GM10248 (cell line): ENCODE measurements at regions not wholly inside any gene's neighbourhood (a gene's known extent, or its start where the extent isn't known, plus 50 kb on each side); places are given as distances from the start of the nearest gene placed in this dataset.
"Not testable (repeated sequence)": the region's sequence is repeated elsewhere in the genome, so short reads cannot be mapped to it uniquely, and the experiment has no call there.

Experiments used
- CTCF ChIA-PET: fragments of 300-600 bp; sonication (Branson Sonifier 250); formaldehyde crosslinking; extraction: SDS; loops from one replicate; lab custom pipeline; 2021; ENCODE audit warnings: antibody characterized with exemption; lab: Yijun Ruan, JAX
- POLR2A ChIA-PET: fragments of 350-650 bp; sonication (Branson Sonifier 250); formaldehyde crosslinking; extraction: SDS; loops from one replicate; lab custom pipeline; 2020; ENCODE audit warnings: antibody characterized with exemption; lab: Yijun Ruan, JAX
- DNase-seq: peaks from one replicate; pipeline ENCODE4 v3.0.0; 2012; ENCODE audit errors: extremely low spot score
- TF ChIP-seq, protein P1 (sequence below): IDR thresholded peaks from 2 replicates; pipeline ENCODE4 v1.5.1; 2012; ENCODE audit warnings: mild to moderate bottlenecking, low read depth; ENCODE audit errors: extremely low read depth, missing control alignments, control extremely low read depth

DNA sequence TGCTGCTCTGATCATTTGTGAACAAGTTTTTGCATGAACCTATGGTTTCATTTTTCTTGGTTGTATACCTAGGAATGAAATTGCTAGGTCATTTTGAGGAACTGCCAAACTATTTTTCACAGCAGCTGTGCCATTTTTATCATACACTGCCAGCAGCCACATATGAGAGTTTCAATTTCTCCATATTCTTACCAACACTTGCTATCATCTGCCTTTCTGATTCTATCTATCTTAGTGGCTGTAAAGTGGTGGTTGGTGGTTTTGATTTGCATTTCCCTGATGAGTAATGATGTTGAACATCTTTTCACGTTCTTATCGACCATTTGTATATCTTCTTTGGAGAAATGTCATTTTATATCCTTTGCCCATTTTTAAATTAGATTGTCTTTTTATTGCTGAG is 146.1 kb downstream of the C12orf75 start:
- ChIA-PET CTCF (no interaction called here), POLR2A (no interaction called here)
- TF ChIP-seq, protein P1, sequence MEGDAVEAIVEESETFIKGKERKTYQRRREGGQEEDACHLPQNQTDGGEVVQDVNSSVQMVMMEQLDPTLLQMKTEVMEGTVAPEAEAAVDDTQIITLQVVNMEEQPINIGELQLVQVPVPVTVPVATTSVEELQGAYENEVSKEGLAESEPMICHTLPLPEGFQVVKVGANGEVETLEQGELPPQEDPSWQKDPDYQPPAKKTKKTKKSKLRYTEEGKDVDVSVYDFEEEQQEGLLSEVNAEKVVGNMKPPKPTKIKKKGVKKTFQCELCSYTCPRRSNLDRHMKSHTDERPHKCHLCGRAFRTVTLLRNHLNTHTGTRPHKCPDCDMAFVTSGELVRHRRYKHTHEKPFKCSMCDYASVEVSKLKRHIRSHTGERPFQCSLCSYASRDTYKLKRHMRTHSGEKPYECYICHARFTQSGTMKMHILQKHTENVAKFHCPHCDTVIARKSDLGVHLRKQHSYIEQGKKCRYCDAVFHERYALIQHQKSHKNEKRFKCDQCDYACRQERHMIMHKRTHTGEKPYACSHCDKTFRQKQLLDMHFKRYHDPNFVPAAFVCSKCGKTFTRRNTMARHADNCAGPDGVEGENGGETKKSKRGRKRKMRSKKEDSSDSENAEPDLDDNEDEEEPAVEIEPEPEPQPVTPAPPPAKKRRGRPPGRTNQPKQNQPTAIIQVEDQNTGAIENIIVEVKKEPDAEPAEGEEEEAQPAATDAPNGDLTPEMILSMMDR: no peak
- DNase-seq: no peak

DNA sequence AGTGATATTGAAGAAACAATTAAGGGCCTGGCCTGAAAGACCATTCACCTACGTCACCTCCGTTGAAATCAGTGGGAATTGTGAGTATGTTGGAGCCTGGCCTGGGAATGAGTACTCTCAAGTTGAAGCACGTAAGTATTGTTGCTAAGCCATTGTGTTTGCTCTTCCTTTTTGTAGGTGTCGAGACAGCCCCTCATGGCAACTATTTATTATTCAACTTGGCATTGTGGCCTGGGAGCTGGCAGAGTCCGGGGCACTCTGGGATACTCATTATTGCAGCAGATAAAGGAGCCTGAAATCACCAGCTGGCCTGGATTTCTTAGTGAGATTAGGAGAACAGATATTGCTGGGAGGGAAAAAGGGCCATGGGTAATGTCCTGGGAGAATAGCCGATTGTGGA is 147.4 kb downstream of the C12orf75 start:
- CTCF ChIA-PET: no interaction called here
- POLR2A ChIA-PET: no interaction called here
- DNase-seq: no peak
- TF ChIP-seq, protein P1: no peak

DNA sequence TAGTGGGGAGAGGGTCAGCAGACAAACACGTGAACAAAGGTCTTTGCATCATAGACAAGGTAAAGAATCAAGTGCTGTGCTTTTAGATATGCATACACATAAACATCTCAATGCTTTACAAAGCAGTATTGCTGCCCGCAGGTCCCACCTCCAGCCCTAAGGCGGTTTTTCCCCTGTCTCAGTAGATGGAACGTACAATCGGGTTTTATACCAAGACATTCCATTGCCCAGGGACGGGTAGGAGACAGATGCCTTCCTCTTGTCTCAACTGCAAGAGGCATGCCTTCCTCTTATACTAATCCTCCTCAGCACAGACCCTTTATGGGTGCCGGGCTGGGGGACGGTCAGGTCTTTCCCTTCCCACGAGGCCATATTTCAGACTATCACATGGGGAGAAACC is 148.3 kb downstream of the C12orf75 start:
- POLR2A ChIA-PET, CTCF ChIA-PET, DNase-seq: not testable (repeated sequence)

DNA sequence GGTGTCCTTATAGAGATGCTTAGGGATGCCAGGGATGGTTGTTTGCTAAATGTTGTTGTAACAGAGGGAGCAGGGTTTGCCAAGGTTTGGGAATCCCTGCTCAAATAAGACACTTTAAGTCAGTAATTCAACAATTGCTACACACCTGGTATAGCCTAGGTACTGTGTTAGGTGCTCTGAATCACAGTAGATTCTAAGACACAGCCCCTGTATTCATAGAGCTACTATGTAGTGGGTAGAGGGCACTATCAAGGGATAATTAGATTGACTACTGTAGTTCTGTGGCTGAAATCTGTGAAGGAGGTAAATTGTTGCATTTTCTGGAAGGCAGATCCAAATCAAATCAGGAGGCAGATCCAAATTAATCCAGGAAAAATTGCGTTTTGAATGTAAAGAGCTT is 149.2 kb downstream of the C12orf75 start:
- CTCF ChIA-PET: no interaction called here
- TF ChIP-seq, protein P1: no peak
- no peak for DNase-seq
- POLR2A ChIA-PET: no interaction called here

DNA sequence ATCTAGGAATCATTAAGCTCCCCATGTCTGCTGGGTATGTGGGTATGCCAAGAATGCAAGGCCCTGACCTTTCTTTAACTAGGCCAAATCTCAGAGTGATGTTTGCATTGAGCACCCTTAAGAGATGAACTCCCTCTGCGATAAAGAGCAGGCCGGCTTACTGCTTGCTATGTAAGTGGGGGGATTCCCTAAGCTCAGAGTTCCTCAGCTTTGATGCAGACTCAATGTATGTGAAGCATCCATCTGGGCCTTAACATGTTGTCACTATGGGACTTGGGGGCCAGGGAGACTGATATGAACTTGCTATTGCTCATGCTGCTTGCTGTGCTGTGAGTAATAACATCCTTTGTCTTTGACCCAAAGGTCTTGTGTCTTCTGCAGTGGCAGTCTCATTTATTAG is 149.7 kb downstream of the C12orf75 start:
- TF ChIP-seq, protein P1: no peak
- ChIA-PET POLR2A (no interaction called here), CTCF (no interaction called here)
- no peak for DNase-seq

DNA sequence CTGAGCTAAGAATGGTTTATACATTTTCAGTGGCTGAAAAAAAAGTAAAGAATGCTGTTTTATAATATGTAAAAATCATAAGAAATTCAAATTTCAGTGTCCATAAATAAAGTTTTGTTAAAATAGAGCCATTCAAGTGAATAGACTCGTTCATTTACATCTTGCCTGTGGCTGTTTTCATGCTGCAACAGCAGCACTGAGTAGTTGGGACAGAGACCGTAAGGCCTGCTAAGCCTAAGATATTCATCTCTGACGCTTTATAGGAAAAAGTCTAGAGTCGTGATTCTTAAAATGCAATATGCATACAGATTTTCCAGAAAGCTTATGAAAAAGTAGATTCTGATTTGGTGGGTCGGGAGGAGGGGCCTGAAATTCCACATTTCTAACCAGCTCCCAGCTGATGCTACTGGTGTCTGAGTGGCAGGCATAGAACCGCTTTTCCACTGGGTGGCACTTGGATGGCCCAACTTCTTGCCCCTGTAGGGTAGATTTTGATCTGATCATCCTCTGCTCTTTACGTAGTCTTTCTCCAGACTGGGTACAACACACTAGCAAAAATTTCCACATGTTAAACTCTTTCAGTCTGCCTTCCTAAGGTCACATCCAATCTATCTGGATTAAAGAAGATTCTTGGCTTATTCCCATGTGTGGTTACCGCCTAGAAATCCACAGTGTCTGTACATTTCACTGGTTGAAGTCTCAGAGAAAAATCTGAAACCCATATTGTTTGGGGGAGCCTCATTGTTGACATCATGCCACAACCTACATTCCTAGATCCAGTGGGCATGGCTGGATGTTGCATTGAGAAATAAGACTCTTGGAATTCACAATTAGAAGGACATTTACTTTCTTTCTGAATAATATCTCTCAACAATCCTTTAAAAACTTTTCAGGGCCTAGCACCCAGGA is 151.2 kb downstream of the C12orf75 start:
- TF ChIP-seq, protein P1: no peak
- ChIA-PET POLR2A (no interaction called here), CTCF (no interaction called here)
- no peak for DNase-seq

DNA sequence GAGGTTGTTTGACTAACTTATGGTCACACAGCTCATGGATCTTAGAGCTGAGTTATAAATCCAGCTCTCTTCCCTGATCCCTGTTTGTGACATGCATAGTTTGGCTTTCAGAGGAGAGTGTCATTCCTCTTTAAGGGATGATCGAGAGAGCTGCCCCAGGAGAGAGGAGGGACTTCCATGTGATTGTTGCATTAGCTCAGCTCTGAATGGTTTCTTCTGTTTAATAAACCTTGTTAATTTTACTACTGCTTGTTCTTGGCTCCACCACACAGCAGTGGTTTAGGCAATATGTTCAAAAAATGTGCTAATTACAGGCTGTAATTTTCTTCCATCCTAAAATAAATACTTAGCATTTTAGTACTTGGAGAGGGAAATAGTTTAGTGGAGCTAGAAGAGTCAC is 152.5 kb downstream of the C12orf75 start:
- ChIA-PET POLR2A (no interaction called here), CTCF (no interaction called here)
- no peak for DNase-seq
- TF ChIP-seq, protein P1: no peak
